GM19372 (cell line): ENCODE measurements at regions not wholly inside any gene's neighbourhood (a gene's known extent, or its start where the extent isn't known, plus 50 kb on each side); places are given as distances from the start of the nearest gene placed in this dataset.
"Not testable (repeated sequence)": the region's sequence is repeated elsewhere in the genome, so short reads cannot be mapped to it uniquely, and the experiment has no call there.

Source experiments
- ATAC-seq: cut with Tn5 transposase; IDR thresholded peaks from one replicate; pipeline ENCODE4 v1.9.1; 2021; ENCODE audit warnings: mild to moderate bottlenecking, low read depth, moderate library complexity; ENCODE audit not compliant: unreplicated experiment

DNA sequence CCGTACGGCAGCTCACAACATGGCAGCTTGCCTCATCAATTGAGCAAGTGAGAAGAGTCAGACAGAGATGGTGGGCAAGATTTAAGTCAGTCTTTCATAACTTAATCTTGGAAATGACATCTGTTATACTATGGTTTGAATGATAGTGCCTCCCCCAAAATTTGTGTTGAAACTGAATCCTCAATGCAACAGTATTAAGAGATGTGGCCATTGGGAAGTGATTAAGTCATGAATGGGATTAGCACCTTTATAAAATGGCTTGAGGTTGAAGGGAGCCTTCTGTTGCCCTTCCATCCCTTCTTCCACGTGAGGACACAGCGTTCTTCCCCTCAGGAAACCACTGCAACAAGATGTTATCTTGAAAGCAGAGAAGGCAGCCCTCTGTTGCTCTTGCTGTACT, 124.2 kb downstream of the C12orf75 start:
- ATAC-seq, result no peak

DNA sequence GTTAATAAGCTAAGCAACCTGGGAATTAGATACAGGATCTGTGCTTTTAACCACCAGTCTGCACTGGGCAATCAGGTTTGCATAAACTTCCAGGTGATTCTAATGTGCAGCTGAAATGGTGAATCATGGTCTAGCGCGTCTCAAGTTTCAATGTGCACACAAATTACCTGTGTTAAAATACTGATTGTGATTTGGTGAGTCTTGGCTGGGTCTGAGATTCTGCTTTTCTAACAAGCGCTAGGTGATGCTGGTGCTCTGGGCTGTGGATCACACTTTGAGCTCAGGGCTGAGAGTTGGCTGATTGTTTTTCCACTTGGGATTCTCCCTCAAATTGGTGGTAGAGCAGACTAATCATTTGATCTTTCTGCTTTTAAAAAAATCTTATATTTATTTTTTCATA, 124.8 kb downstream of the C12orf75 start:
- no peak for ATAC-seq

DNA sequence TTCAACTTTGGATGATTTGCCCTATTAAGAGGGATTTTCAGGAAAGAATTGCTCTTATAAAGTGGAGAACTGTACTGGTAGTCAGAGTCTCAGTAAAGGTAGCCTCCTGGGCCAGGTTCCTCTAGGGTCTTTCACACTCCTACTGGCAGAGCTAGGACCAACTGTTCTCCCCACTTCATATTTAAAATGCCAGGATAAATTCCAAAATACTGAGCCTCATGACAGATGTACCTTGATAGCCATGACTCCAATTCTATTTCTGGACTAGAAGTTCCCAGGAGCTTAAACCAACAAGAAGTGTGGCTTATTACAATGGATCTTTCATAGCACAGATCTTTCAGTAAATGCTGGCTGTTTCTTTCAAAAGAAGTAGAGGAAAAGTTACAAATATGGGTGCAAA, 126.5 kb downstream of the C12orf75 start:
- ATAC-seq, result no peak

DNA sequence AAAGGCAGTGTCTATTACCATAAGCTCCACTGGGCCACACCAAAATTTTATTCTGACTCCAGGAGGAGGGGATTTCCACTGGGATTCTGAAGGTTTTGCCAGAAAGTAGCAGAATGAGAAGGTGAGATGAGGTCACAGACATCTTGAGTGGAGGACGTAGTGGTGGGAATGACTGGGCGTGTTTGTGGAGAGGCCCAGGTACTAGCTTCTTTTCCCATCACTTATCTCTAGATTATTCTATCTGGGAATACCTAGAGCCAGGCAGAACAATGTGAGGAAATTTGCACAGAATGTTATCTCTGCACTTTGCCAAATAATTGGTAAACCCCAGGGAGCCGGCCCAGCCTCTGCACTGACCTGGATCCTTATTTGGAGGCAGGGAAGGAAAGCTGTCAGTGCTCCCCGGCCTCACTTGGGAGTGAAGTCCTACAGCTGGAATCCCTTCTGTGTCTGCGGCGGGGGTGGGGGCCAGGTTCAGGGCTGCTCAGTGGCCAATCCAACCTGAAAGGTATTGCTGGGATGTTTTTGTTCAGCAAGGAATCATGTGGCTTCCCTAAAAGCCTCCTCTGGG, 129.4 kb downstream of the C12orf75 start:
- ATAC-seq, result no peak

DNA sequence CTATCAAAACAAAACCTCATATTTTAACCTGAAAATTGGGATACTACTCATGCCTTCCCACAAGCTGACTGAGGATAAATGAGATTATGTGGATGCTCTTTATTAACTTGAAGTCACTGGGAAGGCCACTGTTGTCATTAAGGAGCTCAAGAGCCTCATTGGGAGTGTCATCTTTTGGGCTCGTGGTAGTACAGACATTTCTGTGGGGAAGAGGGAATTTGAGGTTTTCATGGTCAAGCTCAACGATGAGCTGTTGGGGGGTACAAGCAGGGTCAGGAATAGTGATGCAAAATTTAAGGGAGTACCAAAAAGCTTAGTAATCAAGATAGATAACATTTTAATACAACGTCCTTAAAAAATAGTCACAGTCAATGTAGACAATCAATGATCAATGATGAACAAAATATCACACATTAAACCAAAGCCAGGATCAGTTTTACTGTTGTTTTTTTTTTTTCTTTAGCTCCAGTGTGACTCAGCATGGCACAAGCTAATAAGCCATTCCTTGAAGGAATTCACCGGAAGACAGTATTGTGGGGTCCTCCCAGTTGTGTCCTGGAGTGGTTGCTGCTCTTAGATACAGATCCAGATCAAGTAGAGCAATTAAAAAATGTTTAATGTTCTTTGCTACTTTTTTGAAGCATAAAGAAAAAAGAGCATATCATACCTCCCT, 130.9 kb downstream of the C12orf75 start:
- ATAC-seq, result no peak

DNA sequence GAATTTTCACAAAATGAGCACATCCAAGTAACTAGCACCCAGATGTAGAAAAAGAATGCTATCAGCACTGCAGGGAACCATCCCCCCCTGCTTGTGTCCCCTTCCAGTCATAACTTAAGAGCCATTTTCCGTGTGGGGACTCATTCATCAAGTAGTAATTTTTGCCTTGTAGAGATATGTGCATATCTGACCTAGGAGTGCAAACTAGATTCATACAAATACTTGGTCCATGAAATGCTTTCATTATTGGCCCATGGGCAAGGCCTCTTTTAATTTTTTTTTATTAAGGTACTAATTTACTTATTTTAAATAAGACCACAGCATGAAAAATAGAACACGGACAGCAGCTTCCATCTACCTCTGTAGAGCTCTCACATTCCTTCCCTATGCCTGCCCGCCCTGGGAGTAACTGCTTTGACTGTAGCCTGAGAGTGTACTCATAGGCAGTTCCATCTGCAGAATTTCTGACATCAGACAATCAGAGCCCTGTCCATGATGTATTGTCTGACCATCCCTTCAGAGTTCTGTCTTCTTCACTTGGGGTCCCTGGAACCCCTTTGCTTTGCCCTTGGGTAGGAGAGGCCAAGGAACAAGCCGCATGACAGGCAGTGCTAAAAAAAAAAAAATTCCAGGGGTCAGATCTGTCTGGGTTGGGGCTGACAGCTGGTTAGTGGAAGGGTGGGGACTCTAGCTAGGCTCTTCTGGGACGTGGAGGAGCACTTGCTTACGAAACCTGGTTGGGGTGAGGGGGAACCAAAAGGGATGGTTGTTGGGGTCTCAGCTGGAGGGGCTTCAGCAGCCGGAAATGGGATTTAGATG, 131.7 kb downstream of the C12orf75 start:
- no peak for ATAC-seq

DNA sequence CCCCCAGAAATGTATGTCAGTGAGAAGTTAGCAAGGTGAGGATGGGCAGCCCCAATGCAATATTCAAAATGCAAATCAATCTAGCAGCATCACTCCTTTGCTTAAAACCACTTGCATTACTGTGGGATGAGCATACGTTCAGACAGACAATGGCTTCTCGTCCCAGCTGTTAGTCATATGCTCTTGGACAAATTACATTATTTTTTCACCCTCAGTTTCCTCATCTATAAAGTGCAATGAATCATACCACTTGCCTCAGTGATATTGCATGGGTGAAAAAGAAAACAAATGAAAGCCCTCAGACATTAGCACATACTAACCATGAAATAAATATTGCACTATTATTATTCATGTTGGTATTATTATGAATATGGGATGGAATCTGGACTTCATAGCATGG, 132.3 kb downstream of the C12orf75 start:
- no peak for ATAC-seq

DNA sequence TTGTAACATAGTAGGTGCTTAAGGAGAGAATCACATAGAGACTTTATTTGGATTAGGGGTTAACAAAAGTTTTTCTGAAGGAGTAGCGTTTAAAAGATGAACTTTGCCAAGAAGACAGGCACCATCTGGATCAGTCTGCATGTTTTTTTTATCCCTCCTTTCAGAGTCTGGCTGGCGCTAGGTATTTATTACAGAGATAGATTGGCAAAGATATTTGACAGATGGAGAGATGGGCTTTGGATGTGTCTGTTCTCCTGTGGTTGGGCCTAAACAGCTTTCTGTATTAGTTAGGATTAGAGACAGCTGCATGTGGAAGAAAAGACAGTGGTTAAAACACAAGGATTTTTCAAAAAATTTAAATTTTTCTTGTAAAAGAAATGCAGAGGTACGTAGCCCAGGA, 133.9 kb downstream of the C12orf75 start:
- ATAC-seq, result no peak

DNA sequence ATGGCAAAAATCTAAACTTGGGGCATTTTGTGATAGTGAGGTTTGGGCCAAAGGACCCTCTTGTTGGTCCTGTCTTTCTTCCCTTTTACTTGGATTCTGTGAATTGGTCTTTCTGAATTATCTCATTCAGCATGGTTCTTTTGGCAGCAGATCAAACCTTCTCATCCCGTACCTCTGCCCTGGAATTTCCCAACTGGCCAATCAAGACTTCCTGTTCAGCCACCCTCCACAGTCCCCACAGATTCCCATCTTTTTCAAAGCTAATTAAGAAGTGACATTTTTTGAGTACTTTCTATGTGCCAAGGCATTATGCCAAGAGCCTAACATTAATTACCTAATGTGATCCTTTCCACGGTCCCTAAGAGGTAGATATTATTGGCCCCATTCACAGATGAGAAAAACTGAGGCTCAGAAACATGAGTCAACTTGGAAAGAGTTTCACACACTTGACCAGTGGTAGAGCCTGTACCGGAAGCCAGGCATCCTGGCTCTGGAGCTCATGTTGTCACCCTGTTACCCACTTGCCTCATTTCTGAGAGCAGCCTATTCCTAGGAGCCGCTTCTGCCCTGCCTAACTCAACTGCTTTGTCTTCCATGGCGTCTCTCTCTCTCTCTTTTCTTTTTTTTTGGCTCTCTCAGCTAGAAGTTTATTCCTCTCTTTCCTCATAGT, 135.9 kb downstream of the C12orf75 start:
- no peak for ATAC-seq

DNA sequence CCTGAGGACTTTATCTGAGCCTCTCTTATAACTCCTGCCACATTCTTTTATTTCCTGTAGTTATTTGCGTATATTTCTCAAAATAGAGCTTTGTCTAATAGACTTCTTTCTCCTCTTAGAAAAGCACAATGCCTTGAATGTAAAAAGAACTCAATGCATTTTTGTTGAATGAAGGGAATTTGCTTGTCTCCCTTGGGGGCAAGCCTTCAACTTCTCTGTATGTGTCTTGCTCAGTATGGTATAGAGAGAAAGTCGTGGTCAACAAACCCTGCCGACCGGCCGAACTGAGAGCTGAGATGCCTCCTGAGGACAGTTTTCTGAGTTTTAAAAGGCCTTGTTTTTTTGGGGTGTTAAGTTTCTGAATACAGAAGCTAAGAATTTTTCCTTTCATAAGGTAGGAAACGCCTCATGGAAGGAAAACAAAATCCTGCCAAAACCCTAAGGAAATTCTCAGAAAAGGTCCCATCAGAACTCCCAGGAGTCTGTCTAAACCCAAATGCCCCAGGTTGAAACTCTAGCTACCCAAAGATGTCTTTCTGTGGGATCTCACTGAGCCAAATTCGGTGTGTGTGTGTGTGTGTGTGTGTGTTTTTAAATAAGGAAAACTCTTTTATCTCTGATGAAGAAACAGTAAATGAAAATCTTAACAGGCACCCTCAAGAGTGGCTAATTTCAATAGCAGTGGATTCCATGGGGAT, 136.6 kb downstream of the C12orf75 start:
- ATAC-seq, result no peak

DNA sequence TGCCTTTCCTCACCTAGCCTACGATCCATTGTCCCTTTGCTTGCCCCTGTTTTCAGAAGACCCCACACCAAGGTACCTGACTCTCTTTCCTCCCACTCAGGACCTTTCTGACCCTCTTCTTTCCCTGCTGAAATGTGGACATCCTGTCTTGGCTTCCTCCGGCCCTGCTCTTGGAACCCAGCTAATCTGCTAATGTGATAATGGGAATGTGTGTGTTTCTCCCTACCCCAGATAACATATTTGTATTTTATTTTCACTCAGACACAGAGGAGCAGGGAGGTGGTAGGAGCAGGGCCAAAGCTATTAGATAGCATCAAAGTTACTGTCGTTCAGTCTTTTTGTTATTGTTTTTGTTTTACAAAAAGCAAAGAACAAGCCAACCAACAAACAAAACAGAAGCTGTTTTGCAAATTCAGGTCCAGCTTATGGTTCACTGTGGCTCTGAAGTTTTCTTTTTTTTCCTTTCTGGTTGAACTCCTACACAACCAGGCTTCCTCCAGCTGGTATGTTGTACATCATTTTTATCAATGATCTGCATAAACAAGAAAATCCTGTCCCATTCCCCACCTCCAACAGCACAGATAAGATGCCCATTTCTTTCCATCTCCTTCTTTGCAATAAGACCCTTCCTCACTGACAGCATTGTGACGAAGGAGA, 137.3 kb downstream of the C12orf75 start:
- ATAC-seq, result no peak

DNA sequence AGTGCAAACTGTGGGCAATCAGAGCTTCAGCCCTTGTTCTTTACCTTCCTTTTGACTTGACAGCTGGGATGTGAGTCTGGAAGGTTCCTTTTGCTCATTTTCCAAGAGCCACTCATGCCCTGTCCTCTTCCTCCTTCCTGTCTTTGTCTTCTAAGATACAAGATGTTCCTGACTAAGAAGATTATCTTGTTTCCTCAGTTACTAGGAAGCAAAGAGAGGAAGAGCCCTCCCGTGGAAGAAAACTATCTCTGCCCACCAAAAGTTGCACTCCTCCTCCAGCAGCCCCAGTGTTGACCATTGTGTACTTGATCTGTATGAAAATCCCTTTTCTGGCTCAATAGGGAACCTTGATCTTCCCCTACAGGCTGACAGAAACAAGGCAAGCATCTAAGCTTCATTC, 138.0 kb downstream of the C12orf75 start:
- ATAC-seq, result no peak

DNA sequence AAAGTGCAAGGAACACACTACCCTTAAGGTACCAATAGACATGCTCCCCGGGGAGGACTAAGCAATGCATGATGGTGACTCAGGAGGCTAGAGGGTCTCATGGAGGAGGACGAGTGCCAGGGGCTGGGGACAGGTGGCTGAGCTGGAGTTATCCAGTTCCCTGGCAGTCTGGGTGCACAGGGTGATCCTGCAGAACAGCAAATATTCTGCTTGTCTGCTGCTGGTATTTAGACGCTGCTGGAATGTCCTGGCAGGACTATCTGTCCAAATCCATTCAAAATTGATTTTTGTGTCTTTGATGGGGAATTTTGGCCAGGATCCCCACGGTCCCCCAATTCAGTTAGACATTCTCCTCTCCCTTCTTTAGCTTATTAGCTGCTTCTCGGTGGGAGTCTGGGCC, 138.7 kb downstream of the C12orf75 start:
- ATAC-seq, result no peak

DNA sequence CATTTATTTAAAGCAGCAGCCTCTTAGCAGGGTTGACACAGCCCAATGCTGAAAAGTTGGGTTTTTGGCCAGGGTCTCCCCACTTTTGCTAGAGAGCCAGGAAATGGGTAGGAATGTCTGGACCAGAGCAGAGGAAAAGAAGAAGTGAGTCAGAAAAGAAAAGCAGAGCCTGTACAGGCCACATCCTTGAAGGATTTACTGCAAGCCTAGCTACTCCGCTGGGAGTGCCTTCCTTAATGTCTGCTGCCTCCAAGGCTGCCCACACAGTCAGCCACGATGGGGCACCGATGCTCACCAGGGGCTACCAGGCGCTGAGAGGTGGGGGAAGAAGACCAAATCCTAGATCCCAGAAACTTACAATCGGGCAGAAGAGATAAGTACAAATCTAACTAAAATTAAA, 139.2 kb downstream of the C12orf75 start:
- no peak for ATAC-seq

DNA sequence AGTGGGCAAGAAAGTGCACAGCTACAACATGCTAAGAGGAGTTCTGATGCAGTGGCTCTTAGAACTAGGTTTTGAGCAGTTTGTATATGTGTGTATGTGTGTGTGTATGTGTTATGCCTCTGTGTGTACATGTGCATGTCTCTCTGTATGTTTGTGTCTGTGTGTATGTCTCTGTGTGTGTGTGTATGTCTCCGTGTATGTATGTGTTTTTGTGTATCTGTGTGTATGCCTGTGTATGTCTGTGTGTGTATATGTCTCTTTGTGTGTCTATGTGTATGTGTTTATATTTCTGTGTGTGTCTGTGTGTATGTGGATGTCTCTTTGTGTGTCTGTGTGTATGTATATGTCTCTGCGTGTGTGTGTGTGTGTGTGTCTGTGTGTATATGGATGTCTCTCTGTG, 139.6 kb downstream of the C12orf75 start:
- ATAC-seq, result no peak

DNA sequence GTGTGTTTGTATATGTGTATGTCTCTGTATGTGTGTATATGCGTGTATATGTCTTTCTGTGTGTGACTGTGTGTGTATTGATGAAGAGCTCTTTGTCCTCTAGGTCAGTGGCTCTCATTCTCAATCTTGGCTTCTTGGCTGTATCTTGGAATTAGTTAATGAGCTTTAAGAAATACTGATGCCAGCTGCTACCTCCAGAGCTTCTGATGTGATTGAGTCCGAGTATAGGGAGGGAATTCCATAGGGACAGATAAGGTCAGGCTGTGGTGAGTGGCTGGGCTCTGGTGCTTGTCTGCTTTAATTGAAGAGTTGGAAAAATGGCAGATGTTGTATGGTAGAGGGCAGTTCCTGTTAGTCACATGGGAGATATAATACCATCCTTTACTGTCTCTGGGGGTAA, 140.1 kb downstream of the C12orf75 start:
- ATAC-seq, result no peak

DNA sequence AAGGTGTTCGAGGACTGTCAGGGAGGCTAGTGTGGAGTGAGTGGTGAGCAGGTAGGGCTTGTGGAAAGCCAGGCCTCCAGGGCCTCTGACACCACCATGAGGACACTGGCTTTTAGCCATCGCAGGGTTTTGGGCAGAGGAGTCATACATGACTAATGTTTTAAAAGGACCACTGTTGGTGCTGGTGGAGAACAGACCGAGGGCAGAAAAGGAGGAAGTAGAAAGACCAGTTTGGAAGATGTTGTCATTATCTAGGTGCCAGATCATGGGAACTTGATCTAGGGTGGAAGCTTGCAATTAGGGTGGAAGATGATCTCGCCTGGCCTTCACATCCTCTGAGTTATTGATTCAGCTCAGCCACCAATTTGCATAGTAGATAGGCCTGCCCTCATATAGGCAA, 144.2 kb downstream of the C12orf75 start:
- ATAC-seq, result no peak

DNA sequence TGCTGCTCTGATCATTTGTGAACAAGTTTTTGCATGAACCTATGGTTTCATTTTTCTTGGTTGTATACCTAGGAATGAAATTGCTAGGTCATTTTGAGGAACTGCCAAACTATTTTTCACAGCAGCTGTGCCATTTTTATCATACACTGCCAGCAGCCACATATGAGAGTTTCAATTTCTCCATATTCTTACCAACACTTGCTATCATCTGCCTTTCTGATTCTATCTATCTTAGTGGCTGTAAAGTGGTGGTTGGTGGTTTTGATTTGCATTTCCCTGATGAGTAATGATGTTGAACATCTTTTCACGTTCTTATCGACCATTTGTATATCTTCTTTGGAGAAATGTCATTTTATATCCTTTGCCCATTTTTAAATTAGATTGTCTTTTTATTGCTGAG, 146.1 kb downstream of the C12orf75 start:
- no peak for ATAC-seq

DNA sequence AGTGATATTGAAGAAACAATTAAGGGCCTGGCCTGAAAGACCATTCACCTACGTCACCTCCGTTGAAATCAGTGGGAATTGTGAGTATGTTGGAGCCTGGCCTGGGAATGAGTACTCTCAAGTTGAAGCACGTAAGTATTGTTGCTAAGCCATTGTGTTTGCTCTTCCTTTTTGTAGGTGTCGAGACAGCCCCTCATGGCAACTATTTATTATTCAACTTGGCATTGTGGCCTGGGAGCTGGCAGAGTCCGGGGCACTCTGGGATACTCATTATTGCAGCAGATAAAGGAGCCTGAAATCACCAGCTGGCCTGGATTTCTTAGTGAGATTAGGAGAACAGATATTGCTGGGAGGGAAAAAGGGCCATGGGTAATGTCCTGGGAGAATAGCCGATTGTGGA, 147.4 kb downstream of the C12orf75 start:
- ATAC-seq, result no peak

DNA sequence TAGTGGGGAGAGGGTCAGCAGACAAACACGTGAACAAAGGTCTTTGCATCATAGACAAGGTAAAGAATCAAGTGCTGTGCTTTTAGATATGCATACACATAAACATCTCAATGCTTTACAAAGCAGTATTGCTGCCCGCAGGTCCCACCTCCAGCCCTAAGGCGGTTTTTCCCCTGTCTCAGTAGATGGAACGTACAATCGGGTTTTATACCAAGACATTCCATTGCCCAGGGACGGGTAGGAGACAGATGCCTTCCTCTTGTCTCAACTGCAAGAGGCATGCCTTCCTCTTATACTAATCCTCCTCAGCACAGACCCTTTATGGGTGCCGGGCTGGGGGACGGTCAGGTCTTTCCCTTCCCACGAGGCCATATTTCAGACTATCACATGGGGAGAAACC, 148.3 kb downstream of the C12orf75 start:
- ATAC-seq, result not testable (repeated sequence)
